Keratinocyte (primary cell): ENCODE measurements at regions not wholly inside any gene's neighbourhood (a gene's known extent, or its start where the extent isn't known, plus 50 kb on each side); places are given as distances from the start of the nearest gene placed in this dataset.

Experiments
- DNase-seq: peaks from one replicate; pipeline ENCODE4 v3.0.0-alpha.2; 2011; ENCODE audit warnings: low read depth, missing footprints, low spot score
- FAIRE-seq: peaks from 2 replicates; lab custom pipeline; 2011; peaks lifted over from hg19 to GRCh38; lab: Jason Lieb, UNC
- H2AFZ ChIP-seq: 2 replicates; pipeline ENCODE4 v1.6.0; 2012; ENCODE audit warnings: low read length, control low read depth, inconsistent platforms; ENCODE audit not compliant: control insufficient read depth
- H3K27ac ChIP-seq: 2 replicates; pipeline ENCODE4 v1.5.1; 2011; ENCODE audit warnings: low read length; ENCODE audit not compliant: control insufficient read depth, insufficient read depth
- H3K27me3 ChIP-seq: 3 replicates; pipeline ENCODE4 v1.6.0; 2011; ENCODE audit warnings: low read length; ENCODE audit not compliant: control insufficient read depth, insufficient read depth; ENCODE audit errors: extremely low read depth
- H3K36me3 ChIP-seq, 2 experiments: 2 replicates in 1 of 2; 3 replicates in 1 of 2; pipeline ENCODE4 v1.5.1; 2011; ENCODE audit warnings: low read length in 2 of 2, mild to moderate bottlenecking in 1 of 2; ENCODE audit not compliant: control insufficient read depth in 2 of 2, insufficient read depth in 2 of 2; ENCODE audit errors: extremely low read depth in 1 of 2
- H3K4me1 ChIP-seq: 3 replicates; pipeline ENCODE4 v1.5.1; 2011; ENCODE audit warnings: low read length; ENCODE audit not compliant: control insufficient read depth, insufficient read depth; ENCODE audit errors: extremely low read depth
- H3K4me2 ChIP-seq: 3 replicates; pipeline ENCODE4 v1.6.0; 2011; ENCODE audit warnings: low read depth, low read length; ENCODE audit not compliant: control insufficient read depth, insufficient read depth; ENCODE audit errors: extremely low read depth
- H3K4me3 ChIP-seq, 3 experiments: fragments of 200-600 bp in 1 of 3; sonication (generic) in 1 of 3; 2 replicates in 2 of 3; 3 replicates in 1 of 3; pipeline ENCODE4 v1.5.1; 2011 to 2016; ENCODE audit warnings: low read length in 3 of 3, mild to moderate bottlenecking in 3 of 3, control low read depth in 2 of 3, inconsistent platforms in 1 of 3, low read depth in 1 of 3, mixed read lengths in 1 of 3, mixed run types in 1 of 3, moderate library complexity in 1 of 3; ENCODE audit not compliant: control insufficient read depth in 2 of 3, insufficient read depth in 2 of 3; ENCODE audit errors: extremely low read depth in 1 of 3
- H3K79me2 ChIP-seq: 2 replicates; pipeline ENCODE4 v1.6.0; 2012; ENCODE audit warnings: low read length; ENCODE audit not compliant: control insufficient read depth, insufficient read depth
- H3K9ac ChIP-seq: 3 replicates; pipeline ENCODE4 v1.6.0; 2011; ENCODE audit warnings: low read length; ENCODE audit not compliant: control insufficient read depth, insufficient read depth; ENCODE audit errors: extremely low read depth
- H3K9me1 ChIP-seq: 3 replicates; pipeline ENCODE4 v1.6.0; 2011; ENCODE audit warnings: low read length; ENCODE audit not compliant: control insufficient read depth, insufficient read depth; ENCODE audit errors: extremely low read depth
- H3K9me3 ChIP-seq: 2 replicates; pipeline ENCODE4 v1.5.1; 2012; ENCODE audit warnings: low read depth, low read length; ENCODE audit not compliant: control insufficient read depth
- H4K20me1 ChIP-seq: 3 replicates; pipeline ENCODE4 v1.6.0; 2011; ENCODE audit warnings: low read length; ENCODE audit not compliant: control insufficient read depth, insufficient read depth; ENCODE audit errors: extremely low read depth
- CTCF ChIP-seq, 3 experiments: IDR thresholded peaks in 1 of 3; conservative IDR thresholded peaks in 1 of 3; optimal IDR thresholded peaks in 1 of 3; 2 replicates in 2 of 3; 3 replicates in 1 of 3; pipeline versions ENCODE3 to v1.5.1; 2011; ENCODE audit warnings: low read length in 3 of 3, mild to moderate bottlenecking in 3 of 3, moderate library complexity in 2 of 3, control low read depth in 1 of 3, inconsistent platforms in 1 of 3; ENCODE audit not compliant: insufficient read depth in 2 of 3; ENCODE audit errors: extremely low read depth in 1 of 3
- EZH2 ChIP-seq: IDR thresholded peaks from one replicate; pipeline ENCODE4 v1.6.1; 2012; ENCODE audit warnings: inconsistent platforms, mild to moderate bottlenecking, low read length, moderate library complexity
- dilution Hi-C: fragments of 300-500 bp; cut with MboI; formaldehyde crosslinking; loops from one replicate; pipeline ENCODE4 v1.7.0; 2020; ENCODE audit warnings: low sequenced_read_pairs; ENCODE audit not compliant: extremely low pct_ligation_motif_present

GRCh38 chr13:108154421-108154858 is 60.9 kb downstream of the LIG4 start:
- Histone ChIP-seq H3K27me3 (no peaks in the 10 kb centered on the region), H4K20me1 (no peaks in the 10 kb centered on the region), H3K9ac (no peak overlapping the region), H3K79me2 (no peaks in the 10 kb centered on the region), H2AFZ (no peak overlapping the region), H3K9me3 (no peaks in the 10 kb centered on the region), H3K4me2 (no peak overlapping the region), H3K9me1 (no peaks in the 10 kb centered on the region), H3K4me3 (no peak overlapping the region), H3K36me3 (no peaks in the 10 kb centered on the region), H3K27ac (no peak overlapping the region), H3K4me1 (no peaks in the 10 kb centered on the region)
- no peak for TF ChIP-seq CTCF (optimal IDR thresholded peaks at IDR 0.05 in 1 of 3, IDR thresholded peaks at IDR 0.05 in 1 of 3, conservative IDR thresholded peaks at IDR 0.05 in 1 of 3; ENCODE audit: extremely low read depth in 1 of 3, insufficient read depth in 2 of 3, low read length in 3 of 3)
- TF ChIP-seq EZH2 = no peak
- DNase-seq (no peak), FAIRE-seq (no peak)
- dilution Hi-C loops = no loop called here

- dilution Hi-C loops = no loop called here
- no peak overlapping the region for H3K4me3 ChIP-seq
- no peak for DNase-seq
Observed at GRCh38 chr13:108146642-108147041, 68.7 kb downstream of the LIG4 start.

More at GRCh38 chr13:108146642-108147041, 68.7 kb downstream of the LIG4 start:
- no peaks in the 10 kb centered on the region for H3K9me1 ChIP-seq
- H3K4me1 ChIP-seq = no peaks in the 10 kb centered on the region
- no peak overlapping the region for H3K4me2 ChIP-seq
- no peaks in the 10 kb centered on the region for H4K20me1 ChIP-seq
- no peaks in the 10 kb centered on the region for H3K9me3 ChIP-seq
- TF ChIP-seq EZH2 (no peak), CTCF (optimal IDR thresholded peaks at IDR 0.05 in 1 of 3, IDR thresholded peaks at IDR 0.05 in 1 of 3, conservative IDR thresholded peaks at IDR 0.05 in 1 of 3; ENCODE audit: extremely low read depth in 1 of 3, insufficient read depth in 2 of 3, low read length in 3 of 3) (no peak)
- H3K9ac ChIP-seq = no peak overlapping the region
- H3K36me3 ChIP-seq = no peaks in the 10 kb centered on the region
- no peaks in the 10 kb centered on the region for H3K27me3 ChIP-seq
- no peak overlapping the region for H2AFZ ChIP-seq
- no peak overlapping the region for H3K27ac ChIP-seq
- no peaks in the 10 kb centered on the region for H3K79me2 ChIP-seq
- no peak for FAIRE-seq
